ENCODE measurements at regions not wholly inside any gene's neighbourhood (a gene's known extent, or its start where the extent isn't known, plus 50 kb on each side); places are given as distances from the start of the nearest gene placed in this dataset.
"Not testable (repeated sequence)": the region's sequence is repeated elsewhere in the genome, so short reads cannot be mapped to it uniquely, and the experiment has no call there.

DNA sequence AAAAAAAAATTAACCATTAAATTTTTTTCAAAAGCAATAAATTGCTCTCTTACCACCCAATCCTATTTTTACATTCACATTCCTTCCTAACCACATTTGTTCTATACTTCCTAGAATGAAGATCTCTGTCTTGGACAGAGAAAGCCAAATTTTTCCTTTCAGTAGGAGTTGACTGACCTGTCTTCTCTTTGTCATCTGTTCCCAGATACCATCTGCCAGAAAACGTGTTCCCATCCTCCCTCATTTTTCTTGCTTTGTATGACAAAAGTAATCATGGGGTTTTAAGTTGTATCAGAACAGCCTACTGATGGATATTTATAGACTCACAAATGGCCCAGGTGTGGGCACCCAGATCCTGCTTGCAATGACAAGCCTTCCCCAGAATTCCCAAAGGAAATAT is 182.1 kb downstream of the CYP26B1 start:
- Histone ChIP-seq H3K36me3 (ENCODE audit: insufficient read depth, low read length) (no peaks in the 10 kb centered on the region), H3K27ac (ENCODE audit: low read depth, low read length) (no peak overlapping the region), H3K9ac (ENCODE audit: low read length) (no peak overlapping the region), H3K4me3 (ENCODE audit: low read depth in 1 of 2, low read length in 2 of 2) (no peak overlapping the region), H3K27me3 (ENCODE audit: control insufficient read depth in 1 of 2, insufficient read depth in 2 of 2, low read length in 2 of 2) (no peaks in the 10 kb centered on the region), H3K4me1 (ENCODE audit: insufficient read depth, low read length) (no peaks in the 10 kb centered on the region), H3K9me3 (ENCODE audit: low read length) (no peaks in the 10 kb centered on the region)

DNA sequence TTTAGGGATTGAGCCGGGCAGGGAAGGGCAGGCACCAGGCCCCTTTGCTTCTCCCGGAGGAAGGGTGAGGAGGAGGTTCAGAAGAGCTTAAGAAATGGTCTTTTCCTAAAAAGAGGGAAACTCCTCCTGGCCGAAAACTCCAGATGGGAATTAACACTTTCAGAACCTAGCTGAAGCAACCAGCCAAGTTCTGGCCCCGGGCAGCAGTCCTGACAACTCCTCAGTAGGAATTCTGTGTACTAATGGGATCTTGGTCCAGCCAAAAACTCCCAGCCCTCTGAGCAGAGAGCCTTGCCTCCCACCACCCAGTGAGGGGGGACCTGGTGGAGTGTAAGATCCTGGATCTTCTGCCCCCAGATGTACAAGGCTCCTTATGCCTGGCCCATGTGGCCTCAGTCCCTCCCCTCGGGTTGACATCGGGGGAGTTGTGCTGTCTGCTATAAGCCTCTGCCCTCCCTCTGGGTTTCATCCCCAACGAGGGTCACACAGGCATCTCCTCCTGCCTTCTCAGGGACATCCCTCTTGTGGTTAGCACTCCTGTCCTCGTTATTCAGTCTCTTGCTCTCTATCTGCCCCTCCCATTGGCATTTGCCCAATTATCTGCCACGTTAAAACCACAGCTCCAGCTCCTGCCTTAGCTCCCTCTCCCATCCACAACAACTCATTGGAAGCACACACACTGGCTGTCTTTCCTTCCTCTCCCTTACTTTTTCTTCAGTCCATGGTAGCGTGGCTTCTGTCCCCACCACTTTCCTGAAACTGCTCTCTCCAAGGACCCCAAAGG is 184.6 kb downstream of the CYP26B1 start:
- no peak overlapping the region for H3K9ac ChIP-seq (ENCODE audit: low read length)
- peaks cover 5% of the 10 kb centered on the region for H3K9me3 ChIP-seq (ENCODE audit: low read length)
- H3K27ac ChIP-seq (ENCODE audit: low read depth, low read length), result no peak overlapping the region
- H3K4me1 ChIP-seq (ENCODE audit: insufficient read depth, low read length), result no peaks in the 10 kb centered on the region
- no peaks in the 10 kb centered on the region for H3K27me3 ChIP-seq (ENCODE audit: control insufficient read depth in 1 of 2, insufficient read depth in 2 of 2, low read length in 2 of 2)
- H3K4me3 ChIP-seq (ENCODE audit: low read depth in 1 of 2, low read length in 2 of 2), result no peak overlapping the region
- no peaks in the 10 kb centered on the region for H3K36me3 ChIP-seq (ENCODE audit: insufficient read depth, low read length)

DNA sequence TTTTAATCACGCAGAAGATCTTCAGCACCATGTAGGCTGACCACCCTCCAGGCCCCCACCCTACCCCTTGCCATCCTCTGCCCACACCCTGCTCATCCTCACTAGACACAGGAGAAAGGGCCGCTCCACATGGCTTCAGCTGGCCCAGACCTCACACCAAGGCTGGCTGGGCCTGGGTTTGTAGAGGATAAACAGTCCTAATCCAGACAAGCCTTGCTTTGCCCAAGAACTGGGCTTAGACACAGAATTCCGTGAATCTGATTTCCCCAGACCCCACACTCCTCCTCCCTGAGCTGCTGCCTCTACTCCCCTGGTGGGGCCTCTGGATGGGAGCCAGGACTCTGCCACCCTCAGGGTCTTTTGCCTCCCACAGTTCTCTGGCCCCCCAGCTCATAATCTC is 185.3 kb downstream of the CYP26B1 start:
- peaks cover 6% of the 10 kb centered on the region for H3K9me3 ChIP-seq (ENCODE audit: low read length)
- no peak overlapping the region for H3K4me3 ChIP-seq (ENCODE audit: low read depth in 1 of 2, low read length in 2 of 2)
- no peaks in the 10 kb centered on the region for H3K27me3 ChIP-seq (ENCODE audit: control insufficient read depth in 1 of 2, insufficient read depth in 2 of 2, low read length in 2 of 2)
- no peaks in the 10 kb centered on the region for H3K36me3 ChIP-seq (ENCODE audit: insufficient read depth, low read length)
- no peak overlapping the region for H3K27ac ChIP-seq (ENCODE audit: low read depth, low read length)
- H3K9ac ChIP-seq (ENCODE audit: low read length), result no peak overlapping the region
- H3K4me1 ChIP-seq (ENCODE audit: insufficient read depth, low read length), result no peaks in the 10 kb centered on the region

DNA sequence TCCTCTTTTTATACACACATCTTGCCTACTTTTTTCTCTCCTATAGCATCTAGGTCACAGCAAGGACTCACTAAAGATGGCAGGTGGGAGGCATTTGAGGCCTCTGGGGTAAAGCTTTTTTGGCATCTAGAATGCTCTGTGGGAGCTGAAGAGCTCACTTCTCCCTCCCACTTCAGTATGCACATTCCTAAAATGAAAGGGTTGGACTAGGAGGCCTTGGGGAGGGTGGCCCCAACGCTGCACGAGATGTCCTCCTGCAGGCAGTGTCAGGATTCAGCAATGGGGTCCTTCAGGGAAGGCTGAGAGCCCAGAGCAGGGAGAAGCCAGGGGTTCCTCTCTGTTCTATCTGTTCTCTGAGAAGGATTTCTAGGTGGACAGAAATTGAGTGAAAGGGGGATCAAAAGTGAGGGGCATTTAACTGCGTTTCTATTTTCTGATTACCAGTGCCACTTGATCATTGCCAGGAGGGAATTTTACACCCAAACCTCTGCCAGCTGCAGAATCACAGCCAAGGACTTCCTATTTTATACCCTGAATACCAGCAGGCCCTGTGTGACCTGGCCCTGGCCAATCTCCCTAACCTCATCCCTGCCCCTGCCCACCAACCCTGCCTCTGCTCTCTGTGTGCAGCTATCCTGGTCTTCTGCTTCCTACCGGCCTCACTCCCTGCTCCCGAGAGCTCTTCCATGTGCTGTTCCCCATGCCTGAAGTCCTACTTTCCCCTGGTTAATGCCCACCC is 186.2 kb downstream of the CYP26B1 start:
- H3K9me3 ChIP-seq (ENCODE audit: low read length), result peaks cover 6% of the 10 kb centered on the region
- H3K36me3 ChIP-seq (ENCODE audit: insufficient read depth, low read length), result no peaks in the 10 kb centered on the region
- H3K4me1 ChIP-seq (ENCODE audit: insufficient read depth, low read length), result no peaks in the 10 kb centered on the region
- H3K27me3 ChIP-seq (ENCODE audit: control insufficient read depth in 1 of 2, insufficient read depth in 2 of 2, low read length in 2 of 2), result no peaks in the 10 kb centered on the region
- H3K27ac ChIP-seq (ENCODE audit: low read depth, low read length), result no peak overlapping the region
- H3K9ac ChIP-seq (ENCODE audit: low read length), result no peak overlapping the region
- H3K4me3 ChIP-seq (ENCODE audit: low read depth in 1 of 2, low read length in 2 of 2), result no peak overlapping the region

DNA sequence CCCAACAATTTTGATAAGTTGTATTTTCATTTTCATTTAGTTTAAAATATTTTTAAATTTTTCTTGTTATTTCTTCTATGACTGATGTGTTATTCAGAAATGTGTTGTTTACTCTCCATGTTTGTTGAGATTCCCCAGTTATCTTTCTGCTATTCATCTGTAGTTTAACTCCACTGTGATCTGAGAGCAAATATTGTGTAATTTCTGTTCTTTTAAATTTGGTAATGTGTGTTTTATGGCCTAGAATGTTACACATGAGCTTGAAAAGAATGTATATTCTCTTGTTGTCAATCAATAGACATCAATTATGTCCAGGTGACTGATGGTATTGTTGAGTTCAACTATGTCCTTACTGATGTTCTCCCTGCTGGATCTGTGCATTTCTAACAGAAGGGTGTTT is 188.2 kb downstream of the CYP26B1 start:
- Histone ChIP-seq H3K27ac (ENCODE audit: low read depth, low read length) (no peak overlapping the region), H3K9ac (ENCODE audit: low read length) (no peak overlapping the region), H3K4me3 (ENCODE audit: low read depth in 1 of 2, low read length in 2 of 2) (no peak overlapping the region), H3K9me3 (ENCODE audit: low read length) (peaks cover 6% of the 10 kb centered on the region), H3K4me1 (ENCODE audit: insufficient read depth, low read length) (no peaks in the 10 kb centered on the region), H3K27me3 (ENCODE audit: control insufficient read depth in 1 of 2, insufficient read depth in 2 of 2, low read length in 2 of 2) (no peaks in the 10 kb centered on the region), H3K36me3 (ENCODE audit: insufficient read depth, low read length) (no peaks in the 10 kb centered on the region)

DNA sequence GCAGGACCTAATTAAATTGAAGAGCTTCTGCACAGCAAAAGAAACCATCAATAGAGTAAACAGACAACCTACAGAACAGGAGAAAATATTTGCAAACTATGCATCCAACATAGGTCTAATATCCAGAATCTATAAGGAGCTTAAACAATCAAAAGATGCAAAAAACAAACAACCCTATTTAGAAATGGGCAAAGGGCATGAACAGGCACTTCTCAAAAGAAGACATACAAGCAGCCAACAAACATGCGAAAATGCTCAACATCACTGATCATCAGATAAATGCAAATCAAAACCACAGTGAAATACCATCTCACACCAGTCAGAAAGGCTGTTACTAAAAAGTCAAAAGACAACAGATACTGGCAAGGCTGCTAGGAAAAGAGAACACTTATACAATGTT is 189.2 kb downstream of the CYP26B1 start:
- H3K9ac ChIP-seq (ENCODE audit: low read length); H3K4me1 ChIP-seq (ENCODE audit: insufficient read depth, low read length); H3K9me3 ChIP-seq (ENCODE audit: low read length); H3K36me3 ChIP-seq (ENCODE audit: insufficient read depth, low read length); H3K27me3 ChIP-seq (ENCODE audit: control insufficient read depth in 1 of 2, insufficient read depth in 2 of 2, low read length in 2 of 2); H3K27ac ChIP-seq (ENCODE audit: low read depth, low read length); H3K4me3 ChIP-seq (ENCODE audit: low read depth in 1 of 2, low read length in 2 of 2): not testable (repeated sequence)

DNA sequence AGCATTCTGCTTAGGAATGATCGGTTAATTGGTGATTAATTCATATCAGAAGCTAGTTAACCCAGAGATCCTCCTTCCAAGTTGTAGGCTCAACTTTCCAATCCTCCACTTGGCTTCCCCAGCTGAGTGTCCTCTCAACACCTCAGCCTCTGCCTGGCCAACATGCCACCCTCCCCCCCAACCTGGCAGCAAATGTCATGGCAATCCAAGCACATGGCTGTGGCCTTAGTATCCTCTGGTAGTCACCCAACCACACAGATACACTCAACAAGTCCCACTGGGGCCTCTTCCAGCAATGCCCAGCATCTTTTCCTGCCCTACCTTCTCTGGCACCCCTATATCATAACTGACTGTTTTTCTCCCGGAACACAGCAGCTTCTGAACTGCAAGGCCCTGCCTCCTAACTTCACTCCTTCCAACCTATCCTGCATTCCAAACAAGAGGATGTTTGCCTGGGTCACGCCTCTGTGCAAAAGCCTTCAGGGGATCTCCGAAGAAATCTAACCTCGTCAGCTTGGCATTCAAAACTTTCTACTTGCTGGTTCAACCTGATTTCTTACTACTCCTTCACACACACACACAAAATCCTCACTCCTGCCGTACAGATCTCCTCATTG is 195.0 kb downstream of the CYP26B1 start:
- Histone ChIP-seq H3K9ac (ENCODE audit: low read length) (no peak overlapping the region), H3K4me1 (ENCODE audit: insufficient read depth, low read length) (no peaks in the 10 kb centered on the region), H3K27me3 (ENCODE audit: control insufficient read depth in 1 of 2, insufficient read depth in 2 of 2, low read length in 2 of 2) (no peaks in the 10 kb centered on the region), H3K36me3 (ENCODE audit: insufficient read depth, low read length) (no peaks in the 10 kb centered on the region), H3K4me3 (ENCODE audit: low read depth in 1 of 2, low read length in 2 of 2) (no peak overlapping the region), H3K27ac (ENCODE audit: low read depth, low read length) (no peak overlapping the region), H3K9me3 (ENCODE audit: low read length) (no peaks in the 10 kb centered on the region)

DNA sequence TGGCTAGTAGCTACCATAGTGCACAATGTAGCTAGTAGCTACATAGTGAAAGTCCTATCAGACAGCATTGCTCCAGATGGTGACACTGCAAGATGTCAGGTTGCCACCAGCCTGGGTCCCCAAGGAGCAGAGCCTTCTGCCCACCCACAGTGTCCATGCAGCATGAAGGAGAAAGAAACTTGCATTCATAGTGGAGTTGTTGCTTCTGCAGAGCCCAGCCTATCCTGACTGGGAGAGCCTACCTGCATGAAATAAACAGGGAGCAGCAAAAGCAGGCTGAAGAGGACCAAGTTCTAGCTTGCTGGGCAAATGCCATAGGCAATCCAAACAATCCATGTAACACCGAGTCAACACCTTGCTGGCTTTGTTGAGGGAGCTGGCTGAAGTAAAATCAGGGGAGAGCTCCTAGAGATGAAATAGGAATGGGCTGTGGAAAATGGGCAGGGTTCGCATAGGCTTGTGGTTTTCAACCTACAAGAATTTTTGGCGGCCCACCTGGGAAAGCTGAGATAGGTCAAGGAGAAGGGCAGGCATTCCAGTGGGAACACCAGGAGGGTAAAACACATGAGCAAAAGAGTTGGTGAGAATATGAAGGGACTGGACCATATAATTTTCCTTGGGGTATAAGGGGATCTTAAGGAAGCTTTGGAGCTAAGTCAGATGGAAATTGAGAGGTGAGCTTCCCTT is 195.8 kb downstream of the CYP26B1 start:
- H3K36me3 ChIP-seq (ENCODE audit: insufficient read depth, low read length), result no peaks in the 10 kb centered on the region
- no peaks in the 10 kb centered on the region for H3K27me3 ChIP-seq (ENCODE audit: control insufficient read depth in 1 of 2, insufficient read depth in 2 of 2, low read length in 2 of 2)
- no peak overlapping the region for H3K9ac ChIP-seq (ENCODE audit: low read length)
- H3K4me3 ChIP-seq (ENCODE audit: low read depth in 1 of 2, low read length in 2 of 2), result no peak overlapping the region
- H3K4me1 ChIP-seq (ENCODE audit: insufficient read depth, low read length), result no peaks in the 10 kb centered on the region
- no peaks in the 10 kb centered on the region for H3K9me3 ChIP-seq (ENCODE audit: low read length)
- no peak overlapping the region for H3K27ac ChIP-seq (ENCODE audit: low read depth, low read length)

DNA sequence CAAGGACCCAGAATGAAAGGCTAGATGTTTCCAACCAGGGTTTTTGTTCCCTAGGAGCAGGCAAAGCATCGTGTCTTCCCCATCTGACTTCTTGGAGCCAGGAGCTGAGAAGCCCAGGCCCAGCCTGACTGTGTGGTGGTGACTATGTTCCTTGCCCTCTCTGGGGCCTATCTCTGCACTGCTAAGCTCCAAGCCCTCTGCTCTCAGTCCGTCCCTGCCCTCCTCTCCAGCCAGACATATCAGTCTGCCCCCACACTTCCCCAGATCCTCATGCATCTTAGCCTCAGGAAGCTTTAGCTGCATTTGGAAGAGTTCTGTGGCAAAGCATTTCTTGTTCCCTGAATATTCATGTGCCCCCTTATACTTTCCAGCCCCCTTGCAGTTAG is 196.6 kb downstream of the CYP26B1 start:
- Histone ChIP-seq H3K27me3 (ENCODE audit: control insufficient read depth in 1 of 2, insufficient read depth in 2 of 2, low read length in 2 of 2) (no peaks in the 10 kb centered on the region), H3K9me3 (ENCODE audit: low read length) (no peaks in the 10 kb centered on the region), H3K36me3 (ENCODE audit: insufficient read depth, low read length) (no peaks in the 10 kb centered on the region), H3K4me1 (ENCODE audit: insufficient read depth, low read length) (no peaks in the 10 kb centered on the region), H3K4me3 (ENCODE audit: low read depth in 1 of 2, low read length in 2 of 2) (no peak overlapping the region), H3K27ac (ENCODE audit: low read depth, low read length) (no peak overlapping the region), H3K9ac (ENCODE audit: low read length) (no peak overlapping the region)

DNA sequence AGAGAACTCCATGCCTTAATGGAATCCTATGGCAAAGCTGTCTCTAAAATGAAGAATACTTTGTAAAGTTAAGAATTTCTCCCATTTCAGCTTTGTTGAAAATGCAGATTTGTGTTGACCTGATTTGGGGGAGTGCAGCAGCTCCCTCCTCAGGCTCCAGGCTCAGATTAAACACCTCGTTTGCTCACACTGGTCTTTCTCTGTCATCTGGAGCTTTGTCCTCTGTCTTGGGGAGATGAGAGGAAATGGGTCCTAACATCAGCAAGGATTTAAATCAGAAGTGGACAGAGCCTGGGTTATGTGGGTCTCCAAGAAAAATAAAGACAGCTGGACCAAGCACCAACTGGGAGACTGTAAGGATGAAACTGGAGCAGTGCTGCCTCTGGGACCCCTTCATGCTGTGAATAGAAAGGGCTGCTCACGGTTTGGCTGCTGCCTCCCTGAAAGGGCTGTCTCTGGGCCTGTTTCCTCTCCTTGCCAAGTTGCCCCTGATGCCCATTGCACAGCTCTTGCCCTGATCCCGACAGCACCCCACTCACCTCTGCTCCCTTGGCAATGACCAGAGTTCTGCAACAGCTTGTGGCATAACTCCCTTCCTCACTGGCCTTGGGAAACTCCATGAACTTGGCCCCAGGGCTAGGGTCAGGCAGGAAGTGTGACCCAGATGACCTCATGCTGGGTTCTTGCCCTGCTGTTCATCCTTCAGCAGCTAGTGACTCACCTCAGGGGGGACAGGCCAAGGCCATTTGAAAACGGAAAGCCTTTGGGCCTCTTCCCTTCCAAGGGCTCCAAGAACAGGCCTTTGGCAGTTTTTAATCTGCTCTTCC is 197.2 kb downstream of the CYP26B1 start:
- H3K4me1 ChIP-seq (ENCODE audit: insufficient read depth, low read length), result no peaks in the 10 kb centered on the region
- H3K27ac ChIP-seq (ENCODE audit: low read depth, low read length), result no peak overlapping the region
- H3K4me3 ChIP-seq (ENCODE audit: low read depth in 1 of 2, low read length in 2 of 2), result no peak overlapping the region
- no peaks in the 10 kb centered on the region for H3K36me3 ChIP-seq (ENCODE audit: insufficient read depth, low read length)
- no peak overlapping the region for H3K9ac ChIP-seq (ENCODE audit: low read length)
- no peaks in the 10 kb centered on the region for H3K9me3 ChIP-seq (ENCODE audit: low read length)
- H3K27me3 ChIP-seq (ENCODE audit: control insufficient read depth in 1 of 2, insufficient read depth in 2 of 2, low read length in 2 of 2), result no peaks in the 10 kb centered on the region

DNA sequence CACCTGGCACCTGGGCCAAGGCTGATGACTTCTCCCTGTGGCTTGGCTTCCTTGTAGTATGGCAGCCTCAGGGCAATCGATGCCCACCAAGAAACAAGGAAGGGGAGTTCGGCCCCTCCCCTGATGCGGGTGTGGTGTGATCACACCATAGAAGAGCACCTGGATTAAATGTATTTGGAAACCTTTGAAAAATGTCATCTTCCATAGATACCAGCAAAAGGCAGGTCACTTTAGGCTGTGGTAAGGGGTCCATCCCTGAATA is 198.2 kb downstream of the CYP26B1 start:
- H3K27me3 ChIP-seq (ENCODE audit: control insufficient read depth in 1 of 2, insufficient read depth in 2 of 2, low read length in 2 of 2), result no peaks in the 10 kb centered on the region
- H3K9me3 ChIP-seq (ENCODE audit: low read length), result no peaks in the 10 kb centered on the region
- H3K9ac ChIP-seq (ENCODE audit: low read length), result no peak overlapping the region
- H3K4me1 ChIP-seq (ENCODE audit: insufficient read depth, low read length), result no peaks in the 10 kb centered on the region
- H3K4me3 ChIP-seq (ENCODE audit: low read depth in 1 of 2, low read length in 2 of 2), result no peak overlapping the region
- H3K36me3 ChIP-seq (ENCODE audit: insufficient read depth, low read length), result no peaks in the 10 kb centered on the region
- H3K27ac ChIP-seq (ENCODE audit: low read depth, low read length), result no peak overlapping the region
